NCI-H2196 treated with DMSO at 0.1 percent for 48 hours (cell line): ENCODE measurements at regions not wholly inside any gene's neighbourhood (a gene's known extent, or its start where the extent isn't known, plus 50 kb on each side); places are given as distances from the start of the nearest gene placed in this dataset.
A peak's percentile ranks its signal among the peaks of the same experiment; 100 is the strongest.

ENCODE experiments used
- DNase-seq: peaks from one replicate; lab custom pipeline; 2025; ENCODE audit not compliant: unreplicated experiment; lab: John Stamatoyannopoulos, UW

- DNase-seq: no peak
Measured at GRCh38 chr6:2505624-2506023, 245.1 kb downstream of the MYLK4 start.

- no peak for DNase-seq
Measured at GRCh38 chr6:2504495-2505064, 246.1 kb downstream of the MYLK4 start.

- no peak for DNase-seq
Measured at GRCh38 chr6:2503816-2504494, 246.8 kb downstream of the MYLK4 start.

GRCh38 chr6:2502998-2503674 lies 247.6 kb downstream of the MYLK4 start:
- no peak for DNase-seq

DNA sequence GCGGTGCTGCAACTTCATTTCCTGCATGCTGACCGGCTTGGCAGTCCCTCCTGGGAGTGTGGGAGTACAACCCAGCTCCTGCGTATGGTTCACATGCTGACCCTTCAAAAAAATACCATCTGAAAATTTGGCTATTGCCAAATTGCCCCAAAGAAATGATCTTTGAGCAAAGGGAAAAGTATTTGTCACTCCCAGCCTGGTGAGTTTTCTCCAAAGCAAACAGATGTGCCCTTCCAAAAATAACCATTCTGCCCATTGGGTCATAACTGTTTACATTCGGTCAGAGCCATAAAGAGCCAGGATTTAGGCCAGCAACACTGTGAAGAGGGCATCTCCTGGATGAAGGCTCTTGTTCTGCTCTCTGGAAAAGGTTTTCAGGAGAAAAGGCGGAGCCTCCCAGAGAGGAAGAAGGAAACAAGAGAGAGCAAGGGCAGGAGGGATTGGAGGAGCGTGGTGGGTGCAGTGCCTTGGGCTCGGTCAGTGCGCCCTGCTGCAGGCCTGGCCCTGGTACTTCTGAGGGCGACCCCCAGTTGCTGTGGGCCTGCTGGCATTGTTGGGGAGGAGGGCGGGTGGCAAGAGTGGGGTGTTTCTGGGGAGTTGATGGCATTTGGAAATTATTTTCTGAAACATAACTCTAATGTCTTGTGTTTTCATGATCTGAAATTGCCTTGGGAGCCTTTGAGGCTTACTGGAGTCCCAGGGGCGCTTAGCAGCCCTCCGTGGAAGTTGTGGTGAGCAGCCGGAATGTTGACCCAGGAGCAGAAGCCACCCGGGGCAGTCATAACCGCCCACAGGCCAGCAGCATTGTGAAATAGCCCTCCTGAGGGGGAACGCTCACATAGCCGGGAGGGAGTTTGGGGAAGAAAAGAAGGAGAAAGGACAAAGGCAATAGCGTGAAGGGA lies 248.4 kb downstream of the MYLK4 start:
- no peak for DNase-seq

- DNase-seq: peak; percentile 8
Measured at GRCh38 chr6:2497922-2498623, 252.6 kb downstream of the MYLK4 start.

DNA sequence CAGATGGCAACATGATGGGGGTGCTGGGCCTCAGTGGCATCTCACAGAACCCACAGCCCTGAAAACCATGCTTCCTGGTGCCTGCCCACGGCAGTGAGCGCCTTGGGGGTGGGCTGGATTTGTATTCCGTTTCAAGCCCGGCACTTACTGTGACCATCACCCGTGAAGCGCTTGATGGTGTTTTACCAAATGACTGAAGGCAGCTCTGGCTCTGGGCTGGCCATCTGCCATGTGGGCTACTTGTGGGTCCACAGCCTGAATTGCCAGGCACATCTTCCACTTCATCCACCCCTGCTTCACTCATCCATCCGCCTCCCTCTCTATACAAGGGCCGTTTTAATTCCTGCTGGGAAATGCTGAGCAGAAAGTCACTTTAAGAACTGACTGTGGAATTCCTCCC lies 250.9 kb upstream of the GMDS start:
- no peak for DNase-seq

GRCh38 chr6:2492686-2493523 lies 247.5 kb upstream of the GMDS start:
- DNase-seq: no peak

GRCh38 chr6:2491137-2491536 lies 245.7 kb upstream of the GMDS start:
- no peak for DNase-seq

- no peak for DNase-seq
Measured at GRCh38 chr6:2488578-2488977, 243.2 kb upstream of the GMDS start.

- DNase-seq: peak; percentile 23
Measured at GRCh38 chr6:2485116-2485515, 239.7 kb upstream of the GMDS start.

- DNase-seq: no peak
Measured at GRCh38 chr6:2482773-2483172, 237.4 kb upstream of the GMDS start.

DNA sequence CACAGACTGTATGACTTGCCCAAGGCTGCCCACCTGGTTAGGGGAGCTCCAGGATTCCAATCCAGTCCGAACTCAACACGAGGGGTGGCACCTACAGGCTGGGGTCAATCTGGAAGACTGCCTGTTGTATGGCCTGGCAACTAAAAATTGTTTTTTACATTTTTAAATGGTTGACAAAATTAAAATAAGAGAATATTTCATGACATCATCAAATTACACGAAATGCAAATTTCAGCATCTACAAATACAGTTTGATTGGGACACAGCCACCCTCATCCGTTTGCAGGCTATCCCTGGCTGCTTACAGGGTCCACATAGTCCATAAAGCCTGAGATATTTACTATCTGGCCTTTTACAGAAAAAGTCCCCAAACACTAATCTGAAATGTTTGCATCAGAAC lies 235.9 kb upstream of the GMDS start:
- DNase-seq: no peak

GRCh38 chr6:2480267-2480966 lies 235.0 kb upstream of the GMDS start:
- DNase-seq: no peak

- no peak for DNase-seq
Measured at GRCh38 chr6:2478200-2478599, 232.8 kb upstream of the GMDS start.

DNA sequence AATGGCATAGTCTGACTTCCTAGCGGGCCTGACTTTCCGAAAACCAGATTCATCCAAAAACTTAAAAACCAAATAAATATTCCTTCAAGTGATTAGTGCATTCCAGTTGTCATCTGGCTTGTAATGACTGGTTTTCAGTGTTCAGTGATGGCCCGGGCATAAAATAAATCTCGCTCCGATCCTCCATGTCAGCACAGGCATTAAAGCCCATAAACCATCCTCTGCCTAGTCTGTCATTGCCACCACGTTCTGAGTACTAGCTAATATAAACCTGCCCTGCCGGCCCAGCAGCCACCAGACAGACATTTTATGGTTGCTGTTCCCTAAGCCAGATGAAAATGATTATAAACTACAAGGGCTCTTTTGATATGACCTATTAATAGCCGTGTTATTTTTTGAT lies 232.3 kb upstream of the GMDS start:
- DNase-seq: no peak

GRCh38 chr6:2477250-2477649 lies 231.8 kb upstream of the GMDS start:
- DNase-seq: no peak

- DNase-seq: no peak
Measured at GRCh38 chr6:2476376-2476775, 231.0 kb upstream of the GMDS start.

DNA sequence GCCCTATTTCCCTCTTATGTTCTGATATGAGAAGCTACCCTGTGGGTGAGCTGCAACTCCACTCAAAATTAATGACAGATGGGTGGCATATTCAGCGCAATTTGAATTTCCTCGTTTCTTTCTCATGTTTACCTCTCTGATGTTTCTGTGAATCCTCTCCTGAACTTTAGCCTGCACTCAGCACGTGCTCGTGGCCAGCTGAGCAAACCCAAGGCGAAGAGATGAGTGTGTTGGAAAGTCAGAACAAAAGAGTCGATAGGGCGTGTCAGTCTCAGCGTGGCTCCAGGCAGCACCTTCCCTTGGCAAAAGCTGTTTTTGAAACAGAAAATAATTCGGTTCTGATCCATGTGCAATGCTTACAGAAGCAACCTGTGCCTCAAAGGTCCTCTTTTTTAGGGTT lies 226.1 kb upstream of the GMDS start:
- no peak for DNase-seq
